ENCODE measurements at regions not wholly inside any gene's neighbourhood (a gene's known extent, or its start where the extent isn't known, plus 50 kb on each side); places are given as distances from the start of the nearest gene placed in this dataset.

- TF ChIP-seq CTCF (IDR thresholded peaks at IDR 0.05) (no peak), POLR2A (IDR thresholded peaks at IDR 0.05) (no peak), EP300 (IDR thresholded peaks at IDR 0.05) (no peak)
These were observed 823.4 kb upstream of the ZEB2 start for GRCh38 chr2:145343287-145343686.
